ENCODE measurements at regions not wholly inside any gene's neighbourhood (a gene's known extent, or its start where the extent isn't known, plus 50 kb on each side); places are given as distances from the start of the nearest gene placed in this dataset.
A peak's percentile ranks its signal among the peaks of the same experiment; 100 is the strongest.

- peak in 1 of 3 donors; percentile 17 for DNase-seq
Measured at GRCh38 chr2:56613920-56614319, 430.1 kb downstream of the CCDC85A start.

GRCh38 chr2:56615760-56616159, 432.0 kb downstream of the CCDC85A start:
- no peak for DNase-seq

GRCh38 chr2:56624181-56624580, 440.4 kb downstream of the CCDC85A start:
- no peak for DNase-seq

GRCh38 chr2:56626927-56627326, 443.1 kb downstream of the CCDC85A start:
- DNase-seq, result peak in 1 of 3 donors; percentile 3

GRCh38 chr2:56630286-56630685, 446.5 kb downstream of the CCDC85A start:
- no peak for DNase-seq

GRCh38 chr2:56647997-56648396, 464.2 kb downstream of the CCDC85A start:
- no peak for DNase-seq

GRCh38 chr2:56648802-56649201, 465.0 kb downstream of the CCDC85A start:
- no peak for DNase-seq

GRCh38 chr2:56654936-56655335, 471.1 kb downstream of the CCDC85A start:
- DNase-seq, result no peak

- DNase-seq, result no peak
Measured at GRCh38 chr2:56656826-56657225, 473.0 kb downstream of the CCDC85A start.

- no peak for DNase-seq
Measured at GRCh38 chr2:56666777-56667176, 483.0 kb downstream of the CCDC85A start.

GRCh38 chr2:56671973-56672569, 488.3 kb downstream of the CCDC85A start:
- DNase-seq, result no peak

- DNase-seq, result peak; percentile 21 to 43 (median 29)
Measured at GRCh38 chr2:56674084-56674483, 490.3 kb downstream of the CCDC85A start.

- no peak for DNase-seq
Measured at GRCh38 chr2:56676966-56677365, 493.2 kb downstream of the CCDC85A start.

GRCh38 chr2:56680971-56681631, 497.3 kb downstream of the CCDC85A start:
- peak in 2 of 3 donors; percentile 22 to 82 for DNase-seq

GRCh38 chr2:56681659-56682396, 498.0 kb downstream of the CCDC85A start:
- peak in 1 of 3 donors; percentile 59 for DNase-seq

GRCh38 chr2:56682397-56682760, 498.6 kb downstream of the CCDC85A start:
- no peak for DNase-seq

- no peak for DNase-seq
Measured at GRCh38 chr2:56684327-56684726, 500.5 kb downstream of the CCDC85A start.

- no peak for DNase-seq
Measured at GRCh38 chr2:56685205-56685604, 501.4 kb downstream of the CCDC85A start.

- peak in 1 of 3 donors; percentile 74 for DNase-seq
Measured at GRCh38 chr2:56687169-56687568, 503.4 kb downstream of the CCDC85A start.

- DNase-seq, result no peak
Measured at GRCh38 chr2:56688661-56689060, 504.9 kb downstream of the CCDC85A start.

GRCh38 chr2:56693501-56693900, 509.7 kb downstream of the CCDC85A start:
- DNase-seq, result no peak

- no peak for DNase-seq
Measured at GRCh38 chr2:56703001-56703400, 519.2 kb downstream of the CCDC85A start.

- DNase-seq, result no peak
Measured at GRCh38 chr2:56705713-56706112, 521.9 kb downstream of the CCDC85A start.

Measured in muscle of back (tissue), 3 donors.